ENCODE measurements at regions not wholly inside any gene's neighbourhood (a gene's known extent, or its start where the extent isn't known, plus 50 kb on each side); places are given as distances from the start of the nearest gene placed in this dataset.

- in situ Hi-C loops (cut with HindIII; ENCODE audit: low pct_ligation_motif_present, low sequenced_read_pairs) = no loop called here
- Histone ChIP-seq H3K27ac (no peak overlapping the region), H3K4me3 (ENCODE audit: low read depth, low read length) (no peak overlapping the region), H3K36me3 (replicated peaks) (no peaks in the 10 kb centered on the region), H3K27me3 (replicated peaks) (no peaks in the 10 kb centered on the region)
- TF ChIP-seq, protein P1, sequence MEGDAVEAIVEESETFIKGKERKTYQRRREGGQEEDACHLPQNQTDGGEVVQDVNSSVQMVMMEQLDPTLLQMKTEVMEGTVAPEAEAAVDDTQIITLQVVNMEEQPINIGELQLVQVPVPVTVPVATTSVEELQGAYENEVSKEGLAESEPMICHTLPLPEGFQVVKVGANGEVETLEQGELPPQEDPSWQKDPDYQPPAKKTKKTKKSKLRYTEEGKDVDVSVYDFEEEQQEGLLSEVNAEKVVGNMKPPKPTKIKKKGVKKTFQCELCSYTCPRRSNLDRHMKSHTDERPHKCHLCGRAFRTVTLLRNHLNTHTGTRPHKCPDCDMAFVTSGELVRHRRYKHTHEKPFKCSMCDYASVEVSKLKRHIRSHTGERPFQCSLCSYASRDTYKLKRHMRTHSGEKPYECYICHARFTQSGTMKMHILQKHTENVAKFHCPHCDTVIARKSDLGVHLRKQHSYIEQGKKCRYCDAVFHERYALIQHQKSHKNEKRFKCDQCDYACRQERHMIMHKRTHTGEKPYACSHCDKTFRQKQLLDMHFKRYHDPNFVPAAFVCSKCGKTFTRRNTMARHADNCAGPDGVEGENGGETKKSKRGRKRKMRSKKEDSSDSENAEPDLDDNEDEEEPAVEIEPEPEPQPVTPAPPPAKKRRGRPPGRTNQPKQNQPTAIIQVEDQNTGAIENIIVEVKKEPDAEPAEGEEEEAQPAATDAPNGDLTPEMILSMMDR (IDR thresholded peaks at IDR 0.05; ENCODE audit: low read depth, low read length, missing control alignments) = no peak
- DNase-seq = peak; percentile 64
These were observed 81.0 kb upstream of the CD55 start for GRCh38 chr1:207240325-207241101.

DNA sequence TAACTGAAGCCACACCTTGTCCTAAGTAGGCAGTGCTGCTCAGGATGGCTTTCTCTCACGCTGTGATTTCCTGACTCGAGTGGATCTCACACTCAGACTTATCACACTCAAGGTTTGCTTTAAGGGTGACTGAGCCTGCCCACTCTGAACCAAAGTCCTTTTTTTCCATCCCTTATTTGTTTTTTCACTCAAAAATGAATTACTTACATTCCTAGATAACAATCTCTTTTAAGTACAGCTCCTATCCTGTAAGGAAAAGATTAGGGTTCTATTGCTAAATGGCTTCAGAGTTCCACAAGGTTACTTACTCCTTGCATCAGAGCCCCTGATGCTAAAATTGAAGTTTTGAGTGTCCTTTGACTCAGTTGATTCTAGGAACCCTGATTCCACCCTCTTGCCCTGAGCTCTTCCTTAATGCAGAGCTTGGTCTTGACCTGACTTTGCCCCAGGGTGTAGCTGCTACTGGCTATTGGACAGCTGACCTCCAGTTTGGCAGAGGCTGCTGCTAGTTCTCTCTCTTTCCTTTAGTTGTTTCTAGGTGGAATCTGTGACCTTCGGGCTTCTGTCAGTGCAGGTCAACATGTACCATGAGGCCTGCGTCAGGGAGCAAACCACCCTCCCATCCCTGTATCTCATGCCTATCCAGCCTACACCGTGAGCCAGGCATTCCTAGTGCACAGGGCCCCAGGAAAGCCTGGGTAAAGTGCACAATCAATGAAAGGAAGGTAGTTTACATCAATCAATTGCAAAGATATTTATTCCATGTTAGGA is 80.1 kb upstream of the CD55 start:
- TF ChIP-seq, protein P1 (IDR thresholded peaks at IDR 0.05; ENCODE audit: low read depth, low read length, missing control alignments) = no peak

GRCh38 chr1:207243442-207244408 is 77.8 kb upstream of the CD55 start:
- in situ Hi-C loops (cut with HindIII; ENCODE audit: low pct_ligation_motif_present, low sequenced_read_pairs) = no loop called here

More for the DNA sequence above, 80.1 kb upstream of the CD55 start:
- no peaks in the 10 kb centered on the region for H3K27me3 ChIP-seq (replicated peaks)
- no peaks in the 10 kb centered on the region for H3K36me3 ChIP-seq (replicated peaks)
- no peak for DNase-seq
- in situ Hi-C loops (cut with HindIII; ENCODE audit: low pct_ligation_motif_present, low sequenced_read_pairs) = no loop called here
- no peak overlapping the region for H3K4me3 ChIP-seq (ENCODE audit: low read depth, low read length)
- peak overlapping the region; percentile 1 for H3K27ac ChIP-seq

GRCh38 chr1:207244409-207244801 is 77.1 kb upstream of the CD55 start:
- Histone ChIP-seq H3K4me3 (ENCODE audit: low read depth, low read length) (no peak overlapping the region), H3K27me3 (replicated peaks) (no peaks in the 10 kb centered on the region), H3K36me3 (replicated peaks) (no peaks in the 10 kb centered on the region), H3K27ac (no peak overlapping the region)
- DNase-seq = no peak
- in situ Hi-C loops (cut with HindIII; ENCODE audit: low pct_ligation_motif_present, low sequenced_read_pairs) = no loop called here
- TF ChIP-seq, protein P1 (IDR thresholded peaks at IDR 0.05; ENCODE audit: low read depth, low read length, missing control alignments) = no peak

More at GRCh38 chr1:207243442-207244408, 77.8 kb upstream of the CD55 start:
- H3K27me3 ChIP-seq (replicated peaks) = no peaks in the 10 kb centered on the region
- no peaks in the 10 kb centered on the region for H3K36me3 ChIP-seq (replicated peaks)
- peak overlapping the region; percentile 28 for H3K27ac ChIP-seq
- peak; percentile 40 for DNase-seq
- no peak overlapping the region for H3K4me3 ChIP-seq (ENCODE audit: low read depth, low read length)
- TF ChIP-seq, protein P1 (IDR thresholded peaks at IDR 0.05; ENCODE audit: low read depth, low read length, missing control alignments) = no peak

GRCh38 chr1:207245124-207245523 is 76.4 kb upstream of the CD55 start:
- H3K4me3 ChIP-seq (ENCODE audit: low read depth, low read length) = no peak overlapping the region
- no peaks in the 10 kb centered on the region for H3K27me3 ChIP-seq (replicated peaks)
- in situ Hi-C loops (cut with HindIII; ENCODE audit: low pct_ligation_motif_present, low sequenced_read_pairs) = no loop called here
- H3K27ac ChIP-seq = no peak overlapping the region
- H3K36me3 ChIP-seq (replicated peaks) = no peaks in the 10 kb centered on the region
- TF ChIP-seq, protein P1 (IDR thresholded peaks at IDR 0.05; ENCODE audit: low read depth, low read length, missing control alignments) = no peak
- DNase-seq = no peak

All from brain microvascular endothelial cell (primary cell).